MM.1S (cell line): ENCODE measurements at regions not wholly inside any gene's neighbourhood (a gene's known extent, or its start where the extent isn't known, plus 50 kb on each side); places are given as distances from the start of the nearest gene placed in this dataset.

Source experiments
- EZH2 ChIP-seq: fragments of 300-600 bp; sonication (generic); optimal IDR thresholded peaks from 2 replicates; pipeline ENCODE3; 2017; ENCODE audit warnings: low read depth, mild to moderate bottlenecking, antibody characterized with exemption, low read length, mixed read lengths
- EZH2phosphoT487 ChIP-seq: fragments of 300-600 bp; sonication (generic); IDR thresholded peaks from 2 replicates; pipeline ENCODE4 v1.6.1; 2018; ENCODE audit warnings: antibody characterized with exemption, low read length
- TF ChIP-seq, protein P1 (sequence below): fragments of 300-600 bp; sonication (generic); IDR thresholded peaks from 2 replicates; pipeline ENCODE4 v1.5.1; 2016; ENCODE audit warnings: antibody characterized with exemption, low read length, mixed read lengths

DNA sequence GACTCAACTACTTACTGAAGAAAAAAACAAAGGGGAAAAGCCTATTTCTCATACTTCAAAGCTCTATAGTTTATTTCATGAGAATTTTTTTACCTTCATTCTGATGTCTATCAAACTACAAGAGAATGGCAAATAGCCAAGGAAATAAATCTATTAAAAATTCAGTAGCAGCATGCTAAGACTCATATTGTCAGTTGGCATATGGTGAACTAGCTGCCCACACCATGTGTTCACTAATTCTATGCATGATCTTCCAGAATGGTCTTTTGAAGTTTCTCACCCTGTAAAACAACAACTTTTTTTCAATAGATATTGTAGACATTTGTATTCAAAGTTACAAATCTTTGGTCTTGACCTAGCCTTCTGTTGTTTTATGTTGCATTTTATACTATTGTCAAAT, 386.2 kb downstream of the RSL24D1 start:
- no peak for TF ChIP-seq EZH2
- TF ChIP-seq, protein P1, sequence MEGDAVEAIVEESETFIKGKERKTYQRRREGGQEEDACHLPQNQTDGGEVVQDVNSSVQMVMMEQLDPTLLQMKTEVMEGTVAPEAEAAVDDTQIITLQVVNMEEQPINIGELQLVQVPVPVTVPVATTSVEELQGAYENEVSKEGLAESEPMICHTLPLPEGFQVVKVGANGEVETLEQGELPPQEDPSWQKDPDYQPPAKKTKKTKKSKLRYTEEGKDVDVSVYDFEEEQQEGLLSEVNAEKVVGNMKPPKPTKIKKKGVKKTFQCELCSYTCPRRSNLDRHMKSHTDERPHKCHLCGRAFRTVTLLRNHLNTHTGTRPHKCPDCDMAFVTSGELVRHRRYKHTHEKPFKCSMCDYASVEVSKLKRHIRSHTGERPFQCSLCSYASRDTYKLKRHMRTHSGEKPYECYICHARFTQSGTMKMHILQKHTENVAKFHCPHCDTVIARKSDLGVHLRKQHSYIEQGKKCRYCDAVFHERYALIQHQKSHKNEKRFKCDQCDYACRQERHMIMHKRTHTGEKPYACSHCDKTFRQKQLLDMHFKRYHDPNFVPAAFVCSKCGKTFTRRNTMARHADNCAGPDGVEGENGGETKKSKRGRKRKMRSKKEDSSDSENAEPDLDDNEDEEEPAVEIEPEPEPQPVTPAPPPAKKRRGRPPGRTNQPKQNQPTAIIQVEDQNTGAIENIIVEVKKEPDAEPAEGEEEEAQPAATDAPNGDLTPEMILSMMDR = no peak
- no peak for TF ChIP-seq EZH2phosphoT487
